ENCODE measurements at regions not wholly inside any gene's neighbourhood (a gene's known extent, or its start where the extent isn't known, plus 50 kb on each side); places are given as distances from the start of the nearest gene placed in this dataset.

DNA sequence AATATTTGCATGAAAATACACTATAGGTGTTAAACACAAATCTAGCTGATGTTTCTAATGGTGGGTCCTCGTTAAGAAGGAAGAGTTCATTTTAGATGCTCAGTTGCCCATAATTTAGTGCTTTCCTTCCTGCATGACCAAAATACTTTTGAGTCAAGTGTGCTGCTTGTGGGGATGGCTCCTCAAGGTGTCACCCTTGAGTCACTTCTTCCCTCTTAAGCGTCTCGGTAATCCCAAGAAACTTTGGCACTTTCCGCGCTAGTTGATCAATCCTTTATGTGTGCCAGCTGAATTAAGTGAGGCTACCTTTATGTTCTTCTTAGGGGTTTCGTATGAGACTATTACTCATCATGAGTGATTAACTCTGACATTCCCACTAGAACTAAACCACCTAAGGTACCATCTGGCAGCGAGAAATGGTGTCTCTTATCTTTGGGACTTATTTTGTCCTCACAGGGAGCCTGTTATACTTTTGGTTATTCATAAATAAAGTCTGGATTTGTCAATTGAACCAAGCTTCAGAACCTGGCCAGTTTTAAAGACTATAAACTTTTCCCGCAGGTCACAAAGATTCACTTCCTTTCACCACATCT lies 106.8 kb downstream of the NHLRC3 start:
- TF ChIP-seq, protein P1, sequence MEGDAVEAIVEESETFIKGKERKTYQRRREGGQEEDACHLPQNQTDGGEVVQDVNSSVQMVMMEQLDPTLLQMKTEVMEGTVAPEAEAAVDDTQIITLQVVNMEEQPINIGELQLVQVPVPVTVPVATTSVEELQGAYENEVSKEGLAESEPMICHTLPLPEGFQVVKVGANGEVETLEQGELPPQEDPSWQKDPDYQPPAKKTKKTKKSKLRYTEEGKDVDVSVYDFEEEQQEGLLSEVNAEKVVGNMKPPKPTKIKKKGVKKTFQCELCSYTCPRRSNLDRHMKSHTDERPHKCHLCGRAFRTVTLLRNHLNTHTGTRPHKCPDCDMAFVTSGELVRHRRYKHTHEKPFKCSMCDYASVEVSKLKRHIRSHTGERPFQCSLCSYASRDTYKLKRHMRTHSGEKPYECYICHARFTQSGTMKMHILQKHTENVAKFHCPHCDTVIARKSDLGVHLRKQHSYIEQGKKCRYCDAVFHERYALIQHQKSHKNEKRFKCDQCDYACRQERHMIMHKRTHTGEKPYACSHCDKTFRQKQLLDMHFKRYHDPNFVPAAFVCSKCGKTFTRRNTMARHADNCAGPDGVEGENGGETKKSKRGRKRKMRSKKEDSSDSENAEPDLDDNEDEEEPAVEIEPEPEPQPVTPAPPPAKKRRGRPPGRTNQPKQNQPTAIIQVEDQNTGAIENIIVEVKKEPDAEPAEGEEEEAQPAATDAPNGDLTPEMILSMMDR (conservative IDR thresholded peaks at IDR 0.05), result peak; percentile 81
- no peak for TF ChIP-seq ZFX (IDR thresholded peaks at IDR 0.05)

All from C4-2B (cell line).